GM19025 (cell line): ENCODE measurements at regions not wholly inside any gene's neighbourhood (a gene's known extent, or its start where the extent isn't known, plus 50 kb on each side); places are given as distances from the start of the nearest gene placed in this dataset.

ENCODE experiments used
- ATAC-seq: cut with Tn5 transposase; IDR thresholded peaks from one replicate; pipeline ENCODE4 v1.9.1; 2021; ENCODE audit warnings: mild to moderate bottlenecking, low read depth, moderate library complexity; ENCODE audit not compliant: unreplicated experiment

DNA sequence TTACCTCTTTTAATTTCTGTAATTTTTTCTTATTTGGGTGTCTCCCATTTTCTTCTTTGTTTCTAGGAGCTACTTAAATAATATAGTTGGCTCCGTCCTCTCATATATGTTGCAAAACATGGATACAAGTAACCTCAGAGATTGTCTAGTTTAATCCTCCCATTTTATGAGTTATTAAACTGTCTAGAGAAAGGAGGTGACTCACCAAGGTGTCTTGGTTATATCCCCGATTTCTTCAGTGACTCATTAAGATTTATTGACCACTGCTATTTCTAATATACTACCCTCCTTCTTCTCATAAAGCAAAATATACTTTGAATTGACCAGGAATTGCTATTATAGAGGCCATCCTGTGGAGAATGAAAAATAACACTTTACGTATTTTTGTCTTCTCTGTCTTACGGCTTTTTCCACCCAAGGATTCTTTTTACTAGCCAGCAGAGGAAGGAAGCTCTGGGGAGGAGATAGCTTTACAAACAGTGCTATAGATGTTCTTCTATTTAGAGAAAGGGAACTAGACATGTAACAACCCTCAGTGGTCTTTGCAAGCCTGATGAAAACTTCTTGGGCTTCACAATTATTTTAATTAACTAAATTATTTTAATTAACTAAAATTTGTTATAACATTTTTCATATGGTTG is 300.4 kb upstream of the TNP1 start:
- no peak for ATAC-seq

DNA sequence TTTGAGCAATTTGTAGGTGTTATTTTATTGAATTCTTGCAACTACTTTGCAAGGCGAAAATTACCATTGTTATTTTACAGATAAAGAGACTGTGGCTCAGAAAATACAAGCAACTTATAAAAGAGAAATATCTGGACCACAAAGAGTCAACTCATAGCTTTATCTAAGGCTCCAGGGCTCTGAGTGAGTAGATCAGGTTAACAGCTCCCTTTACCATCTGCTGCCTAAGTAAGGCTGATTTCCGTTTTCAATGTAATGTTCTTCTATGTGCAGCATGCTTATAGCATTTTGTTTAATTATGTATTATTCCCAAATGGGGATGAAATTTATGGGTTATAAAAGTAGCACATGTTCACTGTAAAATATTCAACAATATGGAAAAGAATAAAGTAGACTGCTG is 299.1 kb upstream of the TNP1 start:
- no peak for ATAC-seq

- ATAC-seq, result no peak
Measured at GRCh38 chr2:217157581-217157980, 297.7 kb upstream of the TNP1 start.

GRCh38 chr2:217156801-217157200 is 296.9 kb upstream of the TNP1 start:
- ATAC-seq, result no peak

DNA sequence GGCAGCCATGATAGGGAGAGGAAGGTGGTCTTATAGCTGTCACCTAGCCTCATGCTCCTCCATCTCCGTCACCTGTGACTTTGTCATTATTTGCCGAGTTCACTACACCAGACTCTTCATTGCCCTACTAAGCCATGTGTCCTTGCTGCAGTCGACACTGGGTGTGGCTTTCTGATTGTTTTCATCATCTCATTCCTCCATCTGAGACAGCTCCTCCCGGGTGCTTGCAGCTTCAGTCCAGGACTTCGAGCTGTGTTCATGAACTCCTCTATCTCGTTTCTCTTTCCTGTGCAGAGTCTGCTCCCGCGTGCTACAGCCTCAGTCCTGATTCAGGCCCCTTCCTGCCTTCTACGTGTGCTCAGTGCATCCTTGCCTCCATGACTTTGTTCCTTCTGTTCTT is 295.1 kb upstream of the TNP1 start:
- ATAC-seq, result no peak

GRCh38 chr2:217153510-217153909 is 293.6 kb upstream of the TNP1 start:
- no peak for ATAC-seq

GRCh38 chr2:217152831-217153230 is 293.0 kb upstream of the TNP1 start:
- ATAC-seq, result no peak

DNA sequence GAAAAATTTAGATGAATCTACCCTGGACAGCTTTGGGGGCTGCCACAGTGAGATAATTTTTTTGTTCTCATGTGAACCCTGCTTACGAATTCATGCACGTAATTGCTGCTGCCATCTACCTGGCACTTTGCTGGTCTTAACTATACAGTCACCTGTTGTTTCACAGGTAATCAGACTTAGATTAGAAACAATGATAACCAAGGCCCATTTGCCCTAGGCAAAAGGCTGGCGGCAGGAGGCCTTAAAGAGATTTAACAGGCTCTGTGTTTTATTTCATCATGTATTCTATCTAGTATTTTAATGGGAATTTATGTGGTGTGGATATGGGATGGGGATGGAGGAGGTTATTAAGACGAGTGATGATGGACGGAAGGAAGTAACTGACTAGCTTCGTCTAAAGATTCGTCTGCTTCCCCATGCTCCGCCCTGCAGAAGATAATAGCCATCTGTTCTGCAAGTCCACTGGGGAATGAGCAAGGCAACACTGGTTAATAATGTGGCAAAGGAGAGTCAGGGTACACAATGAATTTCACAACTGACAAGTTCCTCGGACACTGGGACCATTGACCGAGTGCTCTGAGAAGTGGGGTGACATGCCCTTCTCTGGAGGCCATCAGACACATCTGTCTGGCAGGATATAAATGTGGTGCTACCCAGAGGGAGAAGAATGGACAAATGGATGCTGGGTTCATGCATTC is 291.8 kb upstream of the TNP1 start:
- ATAC-seq, result no peak

DNA sequence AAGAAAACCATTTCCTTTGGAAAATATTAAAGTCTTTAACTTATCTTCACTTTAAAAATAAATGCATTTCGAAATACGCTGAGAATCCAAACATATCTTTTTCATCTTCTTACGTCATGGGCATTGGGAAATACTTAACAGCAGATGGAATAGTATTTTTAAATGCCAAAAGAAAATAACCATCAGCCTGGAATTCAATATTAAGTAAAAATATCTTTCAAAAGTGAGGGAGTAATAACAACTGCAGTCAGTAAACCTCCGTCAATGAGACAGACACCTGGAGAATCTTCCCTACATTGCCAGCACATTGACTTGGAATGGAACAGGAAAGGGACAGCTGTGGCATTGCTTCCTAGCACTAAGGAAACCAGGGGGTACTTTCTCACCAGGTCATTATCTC is 290.4 kb upstream of the TNP1 start:
- ATAC-seq, result no peak

GRCh38 chr2:217149087-217149660 is 289.3 kb upstream of the TNP1 start:
- ATAC-seq, result no peak

DNA sequence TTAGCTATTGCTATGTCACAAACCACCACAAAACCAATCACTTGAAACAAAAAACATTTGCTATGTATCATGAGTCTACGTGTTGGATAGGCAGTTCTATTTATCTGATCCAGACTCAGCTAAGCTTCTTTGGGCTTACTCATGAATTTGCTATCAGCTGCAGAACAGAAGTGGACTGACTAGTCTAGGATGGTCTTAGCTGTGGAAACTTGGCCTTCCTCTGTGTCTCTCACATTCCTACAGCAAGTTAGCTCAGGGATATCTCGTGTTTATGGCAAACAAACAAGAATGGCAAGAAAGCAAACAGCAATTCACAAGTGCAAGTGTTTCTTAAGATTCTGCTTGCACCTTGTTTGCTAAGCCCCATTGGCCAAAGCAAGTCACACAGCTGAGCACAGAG is 288.0 kb upstream of the TNP1 start:
- ATAC-seq, result no peak

DNA sequence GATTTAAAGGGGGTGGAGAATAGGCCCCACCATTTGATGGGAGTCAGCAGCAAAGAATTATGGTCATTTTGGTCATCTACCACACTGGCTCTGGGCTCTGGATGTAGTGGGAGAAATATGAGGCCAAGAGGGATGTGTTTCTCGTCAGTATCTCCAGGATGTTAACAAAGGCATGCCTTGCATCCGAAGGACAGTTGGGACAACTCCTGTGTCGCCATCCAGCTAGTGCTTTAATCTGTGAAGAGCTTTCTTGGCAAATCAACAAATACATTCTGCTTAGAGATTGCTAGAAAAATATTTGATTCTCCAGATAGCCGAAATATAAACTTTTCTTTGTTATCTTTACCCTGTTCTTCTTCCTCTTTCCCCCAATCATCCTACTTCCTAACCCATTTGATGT is 287.1 kb upstream of the TNP1 start:
- ATAC-seq, result no peak

DNA sequence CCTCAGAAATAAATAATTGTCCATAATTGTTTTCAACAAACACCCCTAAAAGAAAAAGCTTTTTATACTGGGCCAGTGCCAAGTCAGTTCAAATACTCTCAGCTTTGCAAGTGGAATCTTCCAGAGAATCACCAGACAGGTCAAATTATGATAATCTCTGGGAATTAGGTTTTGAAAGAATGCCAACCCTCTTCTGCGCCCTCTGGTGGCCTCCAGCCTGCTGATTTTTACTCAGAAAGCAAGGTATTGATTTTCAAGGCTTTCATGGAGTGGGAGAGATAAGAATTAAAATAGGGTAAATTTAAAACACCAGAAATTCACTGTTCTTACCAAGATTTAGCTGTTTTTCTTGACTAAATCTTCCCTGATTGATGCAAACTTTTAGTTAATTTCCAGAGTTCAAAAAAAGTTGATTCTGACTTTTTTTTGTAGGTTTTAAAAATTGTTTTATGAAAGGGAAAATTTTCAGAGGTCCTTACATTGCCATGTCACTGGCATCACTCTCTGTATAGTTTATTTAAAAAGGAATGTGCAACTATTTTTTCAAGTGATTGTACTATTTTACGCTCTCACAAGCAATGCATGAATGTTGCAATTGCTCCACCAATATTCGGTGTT is 282.9 kb upstream of the TNP1 start:
- ATAC-seq, result no peak

DNA sequence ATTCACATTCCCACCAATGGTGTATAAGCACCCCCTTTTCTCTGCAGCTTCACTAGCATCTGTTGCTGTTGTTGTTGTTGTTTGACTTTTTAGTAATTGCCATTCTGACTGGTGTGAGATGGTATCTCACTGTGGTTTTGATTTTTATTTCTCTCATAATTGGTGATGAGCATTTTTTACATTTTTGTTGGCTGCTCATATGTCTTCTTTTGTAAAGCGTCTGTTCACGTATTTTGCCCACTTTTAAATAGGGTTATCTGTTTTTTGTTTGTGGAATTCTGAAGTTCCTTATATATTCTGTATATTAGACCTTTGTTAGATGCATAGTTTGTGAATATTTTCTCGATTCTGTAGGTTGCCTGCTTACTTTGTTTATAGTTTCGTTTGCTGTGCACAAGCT is 278.4 kb upstream of the TNP1 start:
- ATAC-seq, result no peak

DNA sequence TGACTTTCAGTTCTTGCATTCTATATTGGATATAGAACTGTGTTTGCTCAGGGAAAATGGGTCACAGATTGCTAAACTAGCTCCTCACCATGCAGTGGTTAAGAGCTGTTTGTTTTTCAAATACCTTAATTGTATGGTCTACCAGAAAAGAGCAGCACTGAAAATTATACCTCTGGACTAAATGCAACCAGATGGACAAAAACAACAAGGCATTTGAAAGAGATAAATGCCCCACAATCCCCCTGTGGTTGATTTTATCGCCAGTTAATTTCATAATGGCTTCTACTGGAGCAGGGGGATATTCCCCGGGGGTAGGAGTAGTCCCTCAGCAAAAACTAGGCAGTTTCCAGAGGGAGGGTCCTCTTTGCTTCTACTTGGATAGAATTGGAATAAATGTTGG is 267.9 kb upstream of the TNP1 start:
- ATAC-seq, result no peak

DNA sequence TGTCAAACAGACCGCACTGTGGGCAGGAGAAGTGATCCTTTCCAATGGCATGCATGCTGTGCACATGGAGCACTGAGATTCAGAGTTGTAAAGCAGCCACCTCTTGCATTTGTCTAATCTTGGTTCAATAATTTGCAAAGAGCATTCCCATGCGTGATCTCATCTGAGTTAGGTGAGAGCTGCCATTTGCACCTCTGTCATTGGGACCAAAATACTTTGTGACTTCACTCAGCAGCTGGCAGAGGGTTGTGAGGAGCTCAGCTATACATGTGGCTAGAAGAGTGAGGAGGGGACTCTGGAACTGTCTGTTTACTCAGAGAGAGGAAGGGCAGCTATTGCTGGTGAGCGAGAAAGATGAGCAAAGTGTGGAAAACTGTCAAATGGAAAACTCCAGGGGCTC is 265.1 kb upstream of the TNP1 start:
- no peak for ATAC-seq

DNA sequence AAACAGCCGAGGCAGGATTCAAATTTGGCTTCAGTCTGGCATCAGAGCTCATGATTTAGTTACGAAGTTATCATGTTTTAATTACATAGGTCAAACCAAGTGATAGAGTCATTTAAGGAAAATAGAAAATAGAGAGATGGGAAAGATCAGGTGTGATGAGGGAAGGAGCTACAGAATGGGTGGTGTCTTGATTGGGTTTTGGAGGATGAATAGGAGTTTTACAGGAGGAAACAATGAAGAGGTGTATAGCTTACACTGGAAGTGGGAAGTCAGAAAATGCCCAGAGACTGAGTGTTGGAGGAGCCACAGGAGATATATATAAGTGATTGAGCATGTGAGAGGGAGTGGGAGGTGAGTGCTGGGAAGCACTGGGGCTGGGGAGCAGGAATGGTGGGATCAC is 264.2 kb upstream of the TNP1 start:
- ATAC-seq, result no peak

GRCh38 chr2:217121565-217121964 is 261.7 kb upstream of the TNP1 start:
- ATAC-seq, result no peak

DNA sequence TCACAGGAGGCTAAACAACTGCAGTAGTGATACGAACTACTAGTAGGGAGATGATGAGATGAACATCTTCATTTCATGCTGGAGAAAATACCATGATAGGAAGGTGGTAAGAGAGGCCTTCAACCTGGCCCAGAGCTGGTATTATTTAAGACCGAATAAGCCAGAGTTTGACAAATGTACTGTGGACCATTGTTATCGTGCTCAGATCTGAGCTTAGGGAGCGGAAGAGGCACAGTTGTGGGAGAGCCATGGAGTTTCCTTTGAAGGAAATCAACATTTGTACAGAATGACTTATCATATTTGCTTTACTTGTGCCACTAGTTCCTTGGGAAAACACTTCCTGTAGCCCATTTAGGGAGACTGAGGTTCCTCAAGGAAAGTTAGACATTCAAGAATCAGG is 260.6 kb upstream of the TNP1 start:
- ATAC-seq, result no peak

DNA sequence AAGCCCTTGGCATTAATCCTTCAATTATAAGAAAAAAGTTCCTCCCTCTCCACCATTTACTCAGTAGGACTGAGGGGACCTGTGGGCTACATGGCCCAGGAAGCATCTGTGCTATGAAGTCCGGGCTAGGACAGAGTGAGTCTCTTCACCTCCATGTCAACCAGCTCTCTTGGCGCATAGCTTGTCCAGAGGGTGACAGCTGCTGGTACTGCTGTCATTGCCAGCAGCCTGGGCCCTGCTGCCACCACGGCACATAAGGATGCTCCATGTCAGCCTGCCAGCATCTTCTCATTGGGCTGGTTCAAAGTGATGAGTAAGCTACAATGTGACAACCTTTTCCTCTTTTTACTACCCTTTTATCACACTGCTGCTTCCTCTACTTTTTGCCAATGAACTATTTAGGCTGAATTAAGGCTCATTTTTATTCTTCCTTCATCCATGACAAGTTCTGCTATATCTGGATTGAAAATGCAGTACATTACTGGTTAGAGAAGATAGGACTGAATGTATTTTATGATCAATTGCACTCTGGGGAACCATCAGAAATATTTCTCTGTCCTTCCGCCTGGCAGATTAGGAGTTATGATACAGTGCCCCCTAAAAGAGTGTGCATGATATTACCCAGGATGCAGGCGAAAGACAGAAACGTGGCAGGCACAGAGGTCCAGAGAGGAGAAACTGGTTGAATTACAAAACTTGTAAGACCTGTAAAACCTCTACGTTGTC is 258.9 kb upstream of the TNP1 start:
- ATAC-seq, result no peak

DNA sequence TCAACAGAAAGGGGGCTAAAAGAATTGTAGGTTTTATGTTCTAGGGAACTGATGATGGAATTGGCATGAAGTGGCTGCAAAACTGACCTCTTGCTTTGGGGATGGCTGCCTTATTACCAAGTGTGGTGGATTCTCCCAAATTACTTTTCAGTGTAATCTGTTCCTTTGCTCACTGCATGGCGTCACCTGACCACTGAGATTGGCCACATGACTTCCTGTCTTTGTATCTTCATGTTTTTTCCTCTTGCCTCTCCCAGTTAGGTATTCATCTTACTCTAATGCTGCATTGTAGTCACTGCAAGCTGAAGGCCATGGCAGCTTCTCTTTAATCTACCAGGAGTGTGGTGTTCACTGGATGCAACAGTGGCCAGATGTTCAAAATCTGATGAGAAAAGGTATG is 257.7 kb upstream of the TNP1 start:
- ATAC-seq, result no peak
